HG03108 (cell line): ENCODE measurements at regions not wholly inside any gene's neighbourhood (a gene's known extent, or its start where the extent isn't known, plus 50 kb on each side); places are given as distances from the start of the nearest gene placed in this dataset.

Experiments
- ATAC-seq: cut with Tn5 transposase; IDR thresholded peaks from one replicate; pipeline ENCODE4 v1.9.1; 2021; ENCODE audit warnings: moderate library complexity; ENCODE audit not compliant: unreplicated experiment

DNA sequence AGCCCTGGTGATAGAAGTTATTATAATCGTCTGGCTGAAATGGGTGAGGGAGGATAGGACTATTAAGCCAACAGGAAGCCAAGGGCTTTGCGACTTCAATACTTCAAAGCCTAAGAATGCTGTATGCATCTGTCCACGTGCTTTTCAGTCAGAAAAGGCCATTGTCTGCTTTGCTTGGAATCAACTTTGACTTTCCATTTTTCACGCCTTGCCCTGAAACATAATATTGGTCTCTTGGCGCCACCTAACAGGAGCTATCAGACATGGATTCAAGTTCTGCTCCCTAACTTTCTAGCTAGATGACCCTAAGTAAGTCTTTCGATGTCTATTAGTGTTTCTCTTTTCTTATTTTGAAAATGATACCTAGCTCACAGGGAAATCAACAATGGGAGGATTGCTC lies 572.6 kb downstream of the TLR4 start:
- no peak for ATAC-seq

GRCh38 chr9:118281772-118282171 lies 577.6 kb downstream of the TLR4 start:
- no peak for ATAC-seq

DNA sequence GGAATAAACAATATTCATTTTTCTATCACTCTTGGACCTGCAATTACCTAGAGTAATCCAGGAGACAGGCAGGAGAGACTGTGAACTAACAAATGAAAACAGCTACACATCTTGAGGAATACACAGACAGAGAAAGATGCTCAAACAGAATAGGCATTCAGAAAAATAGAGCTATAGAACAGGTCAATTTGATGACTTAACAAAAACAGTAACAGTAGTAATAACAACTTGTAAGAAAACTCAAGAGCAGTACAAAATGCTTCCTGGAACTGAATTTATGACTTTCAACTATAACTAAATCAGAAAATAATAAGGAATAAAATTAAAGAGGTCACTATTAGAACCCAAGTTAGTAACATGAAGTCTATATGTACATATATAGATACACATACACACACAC lies 579.3 kb downstream of the TLR4 start:
- ATAC-seq: no peak

DNA sequence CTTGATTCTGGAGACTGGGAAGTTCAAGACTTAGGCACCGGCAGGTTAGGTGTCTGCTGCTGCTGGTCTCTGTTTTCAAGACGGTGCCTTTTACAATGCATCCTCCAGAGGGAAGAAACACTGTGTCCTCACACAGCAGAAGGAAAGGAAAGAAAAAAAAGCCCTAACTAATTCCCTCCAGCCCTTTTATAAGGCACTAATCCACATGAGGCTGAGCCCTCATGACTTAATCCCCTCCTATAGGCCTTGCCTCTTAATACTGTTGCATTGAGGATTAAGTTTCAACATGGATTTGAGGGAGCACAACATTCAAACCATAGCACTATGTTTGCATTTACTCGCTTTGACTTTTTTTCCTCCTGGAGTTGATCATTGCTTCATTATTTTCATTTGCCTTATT lies 585.9 kb downstream of the TLR4 start:
- no peak for ATAC-seq

DNA sequence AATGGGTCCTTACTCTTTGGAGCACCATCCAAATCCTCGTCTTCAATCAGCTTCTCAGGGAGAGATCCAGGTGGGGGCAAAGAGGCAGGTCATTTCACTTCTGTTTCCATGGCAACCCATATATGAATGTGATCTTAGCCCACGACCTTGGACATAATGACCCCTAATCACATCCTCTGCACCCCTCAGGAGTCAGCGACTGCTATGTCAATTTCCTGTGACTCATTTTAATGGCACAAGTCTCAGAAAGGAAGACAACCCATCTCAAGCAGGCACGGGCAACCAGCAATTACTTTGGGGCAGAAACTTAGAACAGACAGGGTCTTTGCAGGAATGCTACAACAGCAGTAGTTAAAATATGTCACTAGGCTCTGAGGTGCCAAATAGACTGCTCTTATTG lies 591.2 kb downstream of the TLR4 start:
- ATAC-seq: no peak

DNA sequence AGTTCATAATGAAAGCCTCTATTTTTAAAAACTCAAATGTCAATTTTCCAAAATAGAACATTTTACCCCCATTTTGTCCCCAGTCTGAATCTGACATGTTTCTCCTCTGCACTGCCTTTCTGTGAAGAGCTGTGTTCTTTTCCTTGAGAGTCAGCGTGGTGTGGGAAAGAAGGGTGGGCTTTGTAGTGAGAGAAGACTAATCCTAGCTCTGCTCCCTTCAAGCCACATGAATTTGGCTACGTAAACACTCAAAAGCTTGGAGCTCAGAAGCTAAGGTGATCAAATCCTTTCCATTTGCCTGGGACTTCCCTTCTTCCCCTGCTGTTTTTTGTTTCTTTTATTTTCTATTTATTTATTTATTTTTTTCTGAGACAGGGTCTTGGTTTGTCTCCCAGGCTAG lies 598.5 kb downstream of the TLR4 start:
- no peak for ATAC-seq

GRCh38 chr9:118303216-118303615 lies 599.0 kb downstream of the TLR4 start:
- ATAC-seq: no peak

GRCh38 chr9:118305331-118305730 lies 601.1 kb downstream of the TLR4 start:
- no peak for ATAC-seq

- no peak for ATAC-seq
These were observed 602.6 kb downstream of the TLR4 start for GRCh38 chr9:118306801-118307200.

DNA sequence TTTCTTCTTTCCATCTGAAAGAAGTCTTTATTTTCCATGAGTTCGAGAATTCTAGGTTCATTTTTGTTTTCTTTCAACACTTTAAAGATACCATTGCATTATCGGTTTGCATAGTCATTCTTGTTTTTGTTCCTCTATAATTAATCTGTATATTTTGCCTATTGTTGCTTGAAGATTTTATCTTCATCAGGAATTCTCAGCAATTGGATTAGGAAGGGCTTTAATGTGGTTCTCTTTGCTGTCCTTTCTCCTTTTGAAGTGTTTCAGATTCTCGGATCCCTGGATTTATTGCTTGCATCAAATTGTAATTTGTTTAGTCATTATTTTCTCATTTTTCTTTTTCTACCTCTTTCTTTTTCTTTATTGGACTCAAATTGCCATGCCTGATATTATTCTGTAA lies 609.8 kb downstream of the TLR4 start:
- no peak for ATAC-seq

DNA sequence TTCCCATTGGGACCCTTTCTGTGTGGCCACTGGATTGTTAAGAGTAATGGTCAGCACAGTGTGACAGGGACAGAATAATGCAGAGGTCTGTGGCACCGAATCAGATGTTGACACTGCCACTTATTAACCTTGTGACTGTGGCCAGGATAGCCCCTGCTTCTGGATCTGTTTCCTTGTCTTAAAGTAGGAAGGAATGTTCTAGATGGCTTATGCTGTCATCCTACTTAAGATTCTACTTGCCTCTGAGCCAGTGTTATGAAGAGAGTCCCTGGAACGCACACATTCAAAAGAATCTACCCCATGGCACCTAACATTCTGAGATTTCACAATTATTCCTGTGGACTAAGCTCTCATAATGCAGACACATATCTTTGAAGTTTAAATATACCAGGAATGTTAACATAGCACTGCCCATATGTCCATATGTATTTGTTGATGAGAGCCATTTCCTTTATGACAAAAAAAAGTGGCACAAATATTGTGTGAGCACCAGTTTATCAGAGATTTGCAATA lies 612.7 kb downstream of the TLR4 start:
- no peak for ATAC-seq

DNA sequence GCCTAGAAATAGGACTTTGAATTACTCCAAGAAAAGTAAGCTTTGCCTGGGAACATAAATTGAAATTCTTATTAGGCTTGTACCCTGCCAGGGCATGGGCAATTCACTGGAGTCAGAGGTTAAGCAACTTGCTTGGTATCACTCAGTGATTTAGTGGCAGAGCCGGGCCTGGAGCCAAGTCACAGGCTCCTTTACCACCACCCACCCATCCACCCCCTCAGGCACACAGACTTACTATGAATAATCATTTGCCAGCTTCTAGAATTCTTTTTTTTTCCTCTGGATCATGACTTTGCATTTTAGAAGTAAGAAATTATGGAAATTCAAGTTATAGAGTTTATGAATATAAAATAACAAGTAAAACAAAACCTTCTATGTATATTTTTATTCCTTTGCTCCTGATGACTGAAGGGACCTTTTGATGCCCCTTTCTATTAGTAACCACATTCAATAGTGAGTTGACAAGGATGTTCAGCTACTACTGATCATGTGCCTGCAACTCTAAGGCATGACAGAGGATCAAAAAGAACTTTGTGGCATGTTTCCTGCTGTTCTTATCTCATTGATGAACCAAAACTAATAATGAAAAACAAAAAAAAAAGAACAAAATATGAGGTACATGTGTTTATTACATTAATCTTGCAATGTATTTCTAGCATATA lies 614.7 kb downstream of the TLR4 start:
- no peak for ATAC-seq

- no peak for ATAC-seq
These were observed 617.6 kb downstream of the TLR4 start for GRCh38 chr9:118321788-118322187.

- ATAC-seq: no peak
These were observed 620.5 kb downstream of the TLR4 start for GRCh38 chr9:118324706-118325105.

DNA sequence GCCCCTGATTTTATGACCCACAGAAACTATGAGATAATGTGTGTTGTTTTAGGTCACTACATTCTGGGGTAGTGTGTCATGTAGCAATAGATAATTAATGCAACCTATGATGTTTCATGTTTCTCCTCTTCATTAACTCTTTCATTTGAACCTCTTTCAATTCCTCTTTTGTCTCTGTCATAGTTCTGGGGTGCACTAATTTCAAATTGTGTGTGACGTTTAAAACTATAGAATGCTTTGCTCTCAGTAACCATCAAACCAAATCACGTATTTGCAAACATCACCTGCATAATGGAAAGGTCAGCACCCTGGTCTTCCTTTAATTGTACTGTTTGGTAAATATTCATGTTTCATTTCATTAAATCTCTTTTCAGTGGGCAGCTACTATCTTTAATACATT lies 621.6 kb downstream of the TLR4 start:
- no peak for ATAC-seq

- ATAC-seq: no peak
These were observed 622.1 kb downstream of the TLR4 start for GRCh38 chr9:118326326-118326725.

- ATAC-seq: no peak
These were observed 626.2 kb downstream of the TLR4 start for GRCh38 chr9:118330191-118330986.

- no peak for ATAC-seq
These were observed 627.4 kb downstream of the TLR4 start for GRCh38 chr9:118331622-118332045.

- ATAC-seq: no peak
These were observed 632.2 kb downstream of the TLR4 start for GRCh38 chr9:118336250-118336942.

DNA sequence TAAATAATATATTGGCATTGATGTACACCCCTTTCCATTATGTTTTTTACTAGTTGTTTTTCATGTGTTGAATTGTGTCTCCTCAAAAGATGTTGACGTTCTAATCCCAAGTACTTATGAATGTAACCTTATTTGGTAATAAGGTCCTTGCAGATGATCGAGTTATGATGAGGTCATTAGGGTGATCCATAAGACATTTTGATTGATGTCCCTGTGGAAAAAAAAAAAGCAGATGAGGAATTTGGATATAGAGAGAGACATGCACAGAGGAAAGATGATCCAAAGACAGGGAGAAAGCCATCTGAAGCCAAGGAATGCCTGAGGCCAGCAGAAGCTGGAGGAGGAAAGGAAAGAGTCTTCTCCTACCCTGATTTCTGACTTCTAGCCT lies 632.7 kb downstream of the TLR4 start:
- no peak for ATAC-seq

DNA sequence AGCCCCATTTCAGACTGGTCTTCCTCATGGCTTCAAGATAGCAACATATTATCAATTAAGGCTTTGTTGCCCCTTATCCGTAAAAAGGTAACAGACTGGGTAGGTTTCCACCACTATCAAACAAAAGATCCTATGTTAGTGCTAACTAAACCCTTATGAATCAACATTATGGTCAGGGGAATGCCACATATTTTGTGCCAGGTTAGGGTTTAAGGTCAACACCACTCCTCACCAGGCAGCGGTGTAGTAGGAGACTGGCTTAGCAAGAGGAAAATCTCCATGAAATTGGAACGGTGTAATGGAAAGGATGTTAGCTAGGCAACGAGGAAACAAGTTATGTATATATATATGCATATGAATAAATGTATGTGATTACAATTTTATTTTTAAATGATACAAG lies 655.8 kb downstream of the TLR4 start:
- ATAC-seq: no peak

GRCh38 chr9:118362123-118362522 lies 657.9 kb downstream of the TLR4 start:
- ATAC-seq: no peak
